Stimulated activated naive CD8-positive, alpha-beta T cell treated with anti-CD3 and anti-CD28 coated beads, Interleukin-15, Interleukin-2, amounts not matched to agents 100 U/mL and 50 U/mL, for 24 hours (primary cell): ENCODE measurements at regions not wholly inside any gene's neighbourhood (a gene's known extent, or its start where the extent isn't known, plus 50 kb on each side); places are given as distances from the start of the nearest gene placed in this dataset.

Experiments
- ATAC-seq: fragments of 150-1000 bp; cut with Tn5 transposase; one replicate; pipeline ENCODE4 v1.10.0; 2021
- DNase-seq: peaks from one replicate; pipeline ENCODE4 v3.0.0; 2021

GRCh38 chr5:31048282-31049270, 144.9 kb upstream of the CDH6 start:
- no peak for ATAC-seq
- no peak for DNase-seq

DNA sequence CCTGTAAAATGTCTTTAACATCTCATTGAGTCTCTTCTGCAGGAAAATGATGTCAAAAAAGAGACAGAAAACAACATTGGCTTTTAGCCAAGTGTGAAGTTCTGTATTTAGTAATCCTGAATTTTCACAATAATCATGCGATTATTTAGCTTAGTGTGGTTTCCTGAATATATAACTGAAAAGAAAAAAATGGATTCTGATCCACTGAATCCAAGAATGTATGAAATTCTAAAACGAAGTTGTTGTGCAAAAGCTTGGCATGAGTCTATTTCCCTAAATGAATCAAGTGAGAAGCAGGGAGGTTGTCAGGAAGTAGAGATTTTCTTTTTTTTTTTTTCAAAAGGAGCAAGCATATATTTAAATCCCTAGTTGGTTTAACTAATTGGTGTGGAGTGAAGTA, 145.9 kb upstream of the CDH6 start:
- DNase-seq (no peak), ATAC-seq (no peak)

GRCh38 chr5:31047007-31047406, 146.5 kb upstream of the CDH6 start:
- ATAC-seq (no peak), DNase-seq (no peak)

DNA sequence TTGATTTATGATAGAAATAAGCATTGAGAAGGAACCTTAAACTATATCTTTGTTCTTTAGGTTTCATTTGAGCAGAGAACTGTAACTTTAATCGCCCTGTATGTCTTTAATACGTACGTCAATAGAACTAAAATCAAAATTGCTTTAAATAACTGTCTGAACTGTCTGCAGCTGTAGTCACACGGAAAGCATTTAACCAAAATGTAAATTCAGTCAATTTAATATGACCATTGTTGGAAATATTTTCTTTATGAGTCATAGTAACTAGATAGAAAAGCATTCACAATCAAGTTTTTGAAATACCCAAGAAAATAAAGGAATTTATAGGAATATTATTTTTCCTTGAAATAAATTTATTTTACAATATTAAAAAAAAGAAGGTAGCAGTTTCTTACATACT, 157.1 kb upstream of the CDH6 start:
- no peak for ATAC-seq
- DNase-seq: no peak

GRCh38 chr5:31033295-31033694, 160.2 kb upstream of the CDH6 start:
- DNase-seq: no peak
- no peak for ATAC-seq

DNA sequence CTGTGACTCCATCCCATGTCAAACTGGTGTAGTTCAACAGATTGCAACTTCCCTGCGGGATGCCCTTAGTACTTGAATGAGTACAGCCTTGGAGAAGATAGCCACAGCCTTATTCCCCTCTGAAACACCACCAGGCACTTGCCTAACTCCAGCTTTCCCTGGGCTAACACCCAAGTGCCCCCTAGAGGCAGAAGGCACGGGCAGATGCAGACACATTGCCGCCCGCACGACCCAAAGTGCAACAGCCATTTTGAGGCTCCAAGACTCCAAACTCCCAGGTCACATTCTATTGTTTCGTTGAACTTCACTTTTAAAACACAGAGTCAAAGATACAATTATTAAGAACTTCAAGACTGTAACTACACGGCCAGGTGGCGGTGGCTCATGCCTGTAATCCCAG, 163.6 kb upstream of the CDH6 start:
- DNase-seq: no peak
- ATAC-seq: no peak

- ATAC-seq (no peak), DNase-seq (no peak)
These were observed 165.8 kb upstream of the CDH6 start for GRCh38 chr5:31027721-31028120.

DNA sequence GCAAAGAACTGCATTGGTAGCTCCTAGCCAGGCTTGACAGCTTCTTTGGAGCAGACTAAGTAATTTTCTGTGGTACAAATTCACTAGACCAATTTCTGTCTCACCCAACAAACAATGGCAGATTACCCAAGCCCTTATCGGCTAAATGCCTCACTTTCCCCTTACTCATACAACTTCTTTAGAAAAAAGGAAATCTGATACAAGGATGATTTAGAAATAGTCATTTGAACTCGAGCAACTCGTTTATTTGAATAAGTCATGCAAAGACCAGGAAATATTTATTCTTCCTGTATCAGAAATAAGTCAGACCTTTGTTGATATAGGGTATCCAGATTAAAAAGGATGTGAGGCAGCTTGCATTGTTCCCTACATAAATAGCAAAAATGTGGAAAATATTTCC, 170.4 kb upstream of the CDH6 start:
- ATAC-seq (no peak), DNase-seq (no peak)

GRCh38 chr5:31021181-31021624, 172.3 kb upstream of the CDH6 start:
- no peak for DNase-seq
- no peak for ATAC-seq

DNA sequence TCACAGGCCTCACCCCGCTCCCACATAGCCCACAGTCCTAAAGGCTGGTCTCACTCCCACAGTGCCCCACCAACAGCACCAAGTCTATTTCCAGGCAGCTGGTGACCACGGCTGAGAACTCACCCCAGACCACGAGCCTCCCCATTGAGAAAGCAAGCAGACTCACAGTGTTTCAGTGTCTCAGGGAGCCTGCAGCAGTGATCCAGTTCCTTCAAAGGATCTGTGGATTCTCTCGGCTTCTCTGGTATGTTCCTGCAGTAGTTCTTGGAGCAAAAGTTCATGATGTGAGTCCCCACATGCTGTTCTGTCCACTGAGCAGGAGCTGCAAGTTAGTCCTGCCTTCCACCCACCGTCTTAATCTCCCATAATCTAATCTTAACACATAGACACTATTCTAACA, 185.3 kb upstream of the CDH6 start:
- ATAC-seq (no peak), DNase-seq (no peak)

DNA sequence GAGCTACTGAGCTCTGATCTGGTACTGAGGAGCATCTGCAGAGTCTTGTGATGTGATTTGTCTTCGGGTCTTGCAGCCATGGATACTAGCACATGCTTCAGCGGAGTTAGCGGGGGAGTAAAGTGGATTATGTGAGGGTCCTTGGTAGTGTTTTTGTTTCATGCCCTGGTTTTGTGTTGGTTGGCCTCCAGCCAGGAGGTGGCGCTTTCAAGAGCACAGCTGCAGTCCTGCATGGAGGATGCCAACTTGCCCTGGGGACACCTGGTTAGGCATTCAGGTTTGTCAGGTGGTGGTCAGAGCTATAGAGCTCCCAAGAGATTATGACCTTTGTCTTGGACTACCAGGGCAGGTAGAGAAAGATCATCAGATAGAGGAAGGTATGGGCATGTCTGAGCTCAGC, 185.8 kb upstream of the CDH6 start:
- ATAC-seq: no peak
- DNase-seq: no peak

DNA sequence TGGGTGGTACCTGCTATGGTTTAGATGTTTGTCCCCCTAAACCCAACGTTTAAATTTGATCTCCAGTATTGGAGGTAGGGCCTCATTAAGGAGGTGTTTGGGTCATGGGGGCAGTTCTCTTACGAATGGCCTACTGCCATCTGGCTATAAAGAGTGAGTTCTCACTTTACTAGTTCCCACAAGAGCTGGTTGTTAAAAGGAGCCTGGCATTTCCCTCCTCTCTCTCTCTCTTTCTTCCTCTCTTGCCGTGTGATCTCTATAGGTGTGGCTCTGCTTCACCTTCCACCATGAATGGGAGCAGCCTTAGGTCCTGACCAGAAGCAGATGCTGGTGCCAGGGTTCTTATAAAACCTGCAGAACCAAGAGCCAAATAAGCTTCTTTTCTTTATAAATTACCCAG, 193.2 kb upstream of the CDH6 start:
- ATAC-seq: no peak
- no peak for DNase-seq

DNA sequence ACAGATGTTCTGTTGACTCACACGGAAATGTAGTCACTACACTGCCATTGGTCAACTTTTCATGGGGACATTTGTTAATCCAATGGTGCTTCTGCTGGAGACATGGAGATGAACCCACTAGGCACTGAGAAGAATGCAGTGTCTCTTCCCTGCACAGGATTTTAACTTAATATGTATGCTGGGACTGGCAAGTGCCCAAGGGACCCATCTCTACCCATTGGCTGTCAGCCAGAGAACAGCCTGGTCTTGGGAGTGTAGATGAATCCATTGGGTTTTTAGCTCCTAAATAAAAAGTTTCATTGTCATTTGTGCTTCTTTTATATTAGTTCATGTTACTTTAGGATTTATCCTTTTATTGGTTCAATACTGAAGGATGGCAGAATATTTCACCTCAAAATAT, 195.8 kb upstream of the CDH6 start:
- ATAC-seq (no peak), DNase-seq (no peak)

DNA sequence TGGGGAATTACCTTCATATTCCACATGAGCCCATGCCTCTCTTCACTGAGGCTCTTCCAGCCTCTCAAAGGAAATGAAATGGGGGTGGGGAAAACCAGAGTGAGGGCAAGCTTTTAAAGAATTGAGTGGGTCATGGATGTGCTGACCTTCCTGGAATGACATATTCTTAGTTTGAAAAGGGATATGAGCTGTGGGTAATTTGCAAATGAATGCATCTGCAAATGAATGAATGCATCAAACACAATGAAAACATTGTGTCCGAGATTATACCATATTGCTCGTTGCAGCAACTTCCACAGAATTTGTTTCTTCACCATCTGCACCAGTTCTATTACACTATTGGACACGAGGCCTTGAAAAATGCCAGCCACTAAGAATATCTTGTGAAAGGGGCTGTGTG, 198.6 kb upstream of the CDH6 start:
- ATAC-seq (no peak), DNase-seq (no peak)

GRCh38 chr5:30994176-30994575, 199.3 kb upstream of the CDH6 start:
- ATAC-seq (no peak), DNase-seq (no peak)

DNA sequence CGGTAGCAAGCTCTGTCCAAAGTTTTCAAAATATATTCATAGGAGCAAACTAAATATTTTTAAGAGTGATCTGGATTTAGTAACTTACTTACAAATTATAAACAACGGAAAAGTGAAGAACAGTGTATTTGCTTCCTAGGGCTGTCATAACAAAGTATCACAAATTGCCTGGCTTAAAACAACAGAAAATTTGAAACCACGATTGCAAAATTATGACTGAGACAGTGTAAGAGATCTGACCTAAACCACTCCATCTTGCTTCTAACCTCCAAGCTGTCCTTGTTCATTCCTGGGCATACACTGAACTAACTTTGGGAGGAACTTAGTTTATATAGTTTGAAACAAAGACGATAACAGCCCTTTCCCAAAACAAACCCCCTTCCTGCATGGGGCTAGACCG, 202.0 kb upstream of the CDH6 start:
- ATAC-seq (no peak), DNase-seq (no peak)

GRCh38 chr5:30981576-30981975, 211.9 kb upstream of the CDH6 start:
- ATAC-seq: no peak
- no peak for DNase-seq

DNA sequence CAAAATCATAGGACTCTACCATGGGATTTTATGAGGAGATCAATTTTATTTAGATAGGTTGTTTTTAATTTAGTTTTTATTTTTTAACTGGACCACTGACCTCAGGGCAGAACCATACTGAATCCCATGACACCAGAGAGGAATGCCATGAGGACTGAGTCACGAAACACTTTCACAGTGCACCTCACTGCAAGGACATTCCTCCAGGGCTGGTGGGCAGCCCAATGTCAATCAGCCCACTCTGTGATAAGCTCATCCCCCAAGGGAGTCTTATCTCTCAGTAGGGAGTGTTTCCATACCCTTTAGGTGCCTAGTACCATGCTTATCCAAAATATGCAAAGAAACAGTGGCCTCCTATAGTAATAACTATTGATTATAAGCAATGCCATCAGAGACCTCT, 224.5 kb upstream of the CDH6 start:
- DNase-seq (no peak), ATAC-seq (no peak)

DNA sequence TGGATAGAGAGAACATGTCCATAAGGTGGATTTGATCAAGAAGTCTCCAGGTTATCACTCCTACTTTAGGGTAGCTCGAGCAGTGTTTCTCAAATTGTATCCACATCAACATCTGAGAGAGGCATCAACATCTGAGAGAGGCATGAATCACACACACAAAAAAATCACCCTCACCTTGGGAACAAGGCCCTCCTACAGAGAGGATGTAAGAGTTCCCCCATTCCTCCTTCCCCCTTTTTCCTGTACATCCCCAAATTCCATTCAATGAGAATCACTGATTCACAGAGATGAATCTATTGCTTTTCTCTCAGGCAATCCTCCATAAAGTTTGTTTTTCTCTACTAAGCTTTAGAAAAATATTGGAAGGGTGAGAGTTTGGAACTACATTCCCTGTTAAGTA, 233.4 kb upstream of the CDH6 start:
- DNase-seq (no peak), ATAC-seq (no peak)

DNA sequence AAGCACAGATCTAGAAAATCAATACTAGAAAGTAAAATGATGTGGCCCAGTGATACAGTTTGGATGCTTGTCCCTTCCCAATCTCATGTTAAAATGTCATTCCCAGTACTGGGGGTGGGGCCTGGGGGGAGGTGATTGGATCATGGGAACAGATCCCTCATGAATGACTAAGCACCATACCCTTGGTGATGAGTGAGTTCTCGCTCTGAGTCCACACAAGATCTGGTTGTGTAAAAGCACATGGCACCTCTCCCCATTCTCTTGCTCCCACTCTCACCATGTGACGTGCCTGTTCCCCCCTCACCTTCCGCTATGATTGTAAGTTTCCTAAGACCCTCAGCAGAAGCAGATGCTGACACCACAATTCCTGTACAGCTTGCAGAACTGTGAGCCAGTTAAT, 234.2 kb upstream of the CDH6 start:
- ATAC-seq (no peak), DNase-seq (no peak)

DNA sequence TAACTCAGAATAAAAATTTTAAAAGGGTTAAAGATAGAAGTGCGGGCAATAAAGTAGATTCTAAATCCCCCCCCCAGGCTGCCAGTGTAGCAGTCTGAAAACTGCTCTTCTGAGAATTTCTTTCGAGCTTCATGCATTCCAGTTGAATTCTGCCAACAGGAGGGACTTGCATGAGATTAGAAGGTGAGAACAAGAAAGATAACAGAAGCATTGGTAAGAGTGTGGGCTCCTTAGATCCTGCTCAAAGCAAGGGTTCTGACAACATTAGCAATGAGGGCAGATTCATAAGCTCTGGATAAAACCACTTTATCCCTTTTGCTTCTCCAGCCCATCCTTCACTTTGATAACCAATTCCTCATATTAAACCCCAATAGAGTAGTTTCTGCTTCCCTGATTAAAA, 235.9 kb upstream of the CDH6 start:
- no peak for DNase-seq
- ATAC-seq: no peak

DNA sequence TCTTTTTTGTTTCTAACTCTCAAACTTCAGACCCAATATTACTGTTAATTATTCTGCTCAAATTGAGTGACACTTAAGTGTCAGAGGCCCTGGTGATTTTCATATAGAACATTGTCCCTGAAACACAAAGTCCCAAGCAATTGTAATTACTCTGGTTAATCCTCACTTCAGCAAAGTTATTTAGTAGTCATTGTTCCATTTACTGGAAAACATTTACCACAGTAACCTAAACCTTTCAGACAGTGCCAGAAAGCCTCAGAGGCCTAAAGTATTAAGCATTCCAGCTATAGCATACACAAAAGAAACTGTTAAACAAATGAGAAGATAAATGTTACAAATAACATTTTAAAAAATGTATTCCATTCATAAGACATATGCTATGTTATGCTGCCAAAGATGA, 237.2 kb upstream of the CDH6 start:
- no peak for ATAC-seq
- no peak for DNase-seq

DNA sequence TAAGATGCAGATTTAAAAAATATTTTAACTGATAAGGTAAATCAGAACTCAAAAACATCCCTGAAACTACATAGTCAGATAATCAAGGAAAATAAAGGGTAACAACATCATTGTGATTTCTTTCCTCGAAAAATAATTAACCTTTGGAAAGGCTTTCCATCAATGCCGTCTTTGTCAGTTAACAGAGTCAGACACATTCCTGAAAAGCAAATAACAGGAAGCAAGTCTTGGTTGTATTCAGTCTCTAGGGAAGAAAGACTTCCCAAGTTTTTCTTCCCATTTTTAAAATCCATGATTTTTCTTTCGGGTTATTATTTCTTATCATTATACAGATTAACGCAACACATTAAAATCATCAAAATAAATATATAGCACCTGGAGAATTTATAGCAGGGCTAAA, 256.4 kb upstream of the CDH6 start:
- ATAC-seq (no peak), DNase-seq (no peak)

- DNase-seq (no peak), ATAC-seq (no peak)
These were observed 259.9 kb upstream of the CDH6 start for GRCh38 chr5:30933599-30933998.
